Transverse colon (tissue), 4 donors: ENCODE measurements at regions not wholly inside any gene's neighbourhood (a gene's known extent, or its start where the extent isn't known, plus 50 kb on each side); places are given as distances from the start of the nearest gene placed in this dataset.

Source experiments
- DNase-seq: peaks from one replicate; pipeline ENCODE4 v3.0.0-alpha.2; 2019
- H3K27ac ChIP-seq, 4 donors: fragments of 200-600 bp; sonication (generic); 2 replicates each; pipeline ENCODE4 v1.5.1; 2016 to 2018; ENCODE audit warnings: inconsistent platforms in 4 of 4
- H3K27me3 ChIP-seq: fragments of 200-600 bp; sonication (generic); 2 replicates; pipeline ENCODE4 v1.5.1; 2017; ENCODE audit warnings: inconsistent platforms
- H3K36me3 ChIP-seq, 4 donors: fragments of 200-600 bp; sonication (generic); 2 replicates each; pipeline ENCODE4 v1.5.1; 2017 to 2019; ENCODE audit warnings: inconsistent platforms in 4 of 4
- H3K4me1 ChIP-seq, 4 donors: fragments of 200-600 bp; sonication (generic); 2 replicates each; pipeline ENCODE4 v1.5.1; 2017 to 2020; ENCODE audit warnings: inconsistent platforms in 4 of 4
- H3K4me3 ChIP-seq, 4 donors: fragments of 200-600 bp; sonication (generic); 1 replicate in 1 of 4; 2 replicates in 3 of 4; pipeline versions ENCODE4 v1.5.1 to v1.6.1; 2017 to 2019; ENCODE audit warnings: inconsistent platforms in 4 of 4
- H3K9me3 ChIP-seq, 2 donors: fragments of 200-600 bp; sonication (generic); 2 replicates each; pipeline ENCODE4 v1.5.1; 2017 to 2019; ENCODE audit warnings: inconsistent platforms in 2 of 2
- CTCF ChIP-seq, 5 experiments: fragments of 200-600 bp in 3 of 5; fragments of 450-650 bp in 2 of 5; sonication (generic) in 3 of 5; IDR thresholded peaks; 1 replicate in 2 of 5; 2 replicates in 3 of 5; pipeline ENCODE4 v1.5.1; 2016 to 2017; ENCODE audit warnings: antibody characterized with exemption in 5 of 5, inconsistent platforms in 3 of 5, mild to moderate bottlenecking in 2 of 5, moderate library complexity in 1 of 5
- EP300 ChIP-seq: sonication (generic); formaldehyde crosslinking; IDR thresholded peaks from one replicate; pipeline ENCODE4 v1.6.1; 2017; ENCODE audit warnings: antibody characterized with exemption, low read depth
- POLR2A ChIP-seq: fragments of 450-650 bp; IDR thresholded peaks from one replicate; pipeline ENCODE4 v1.6.1; 2016; ENCODE audit warnings: antibody characterized with exemption, mild to moderate bottlenecking, moderate library complexity
- POLR2AphosphoS5 ChIP-seq, 3 donors: sonication (generic); formaldehyde crosslinking; IDR thresholded peaks; one replicate each; pipeline ENCODE4 v1.6.1; 2016; ENCODE audit warnings: antibody characterized with exemption in 3 of 3
- WGBS, 2 donors: methylation state at CpG; one replicate each; pipeline ENCODE4 v1.1.5; 2018; ENCODE audit warnings: low coverage in 1 of 2; 5-methylcytosine and 5-hydroxymethylcytosine counted together
- in situ Hi-C, 4 donors: fragments of 200-750 bp; cut with MboI; loops; one replicate each; pipeline versions ENCODE4 v1.15.0 to v1.15.1; 2017; ENCODE audit warnings: low sequenced_read_pairs in 3 of 4, low pct_ligation_motif_present in 1 of 4, low pct_unique_long_range_greater_than_20kb in 1 of 4
- intact Hi-C: fragments of 100-400 bp; cut with DNase I; formaldehyde crosslinking; loops from one replicate; pipeline ENCODE4 v1.15.1; 2023; ENCODE audit warnings: low total_unique reads

- intact Hi-C loops: no loop called here
- 88% methylated on average over 2 of the region's 2 CpGs; no CpG with 5 or more reads in 1 of the 2 donors for WGBS, 2 donors
- Histone ChIP-seq H3K27me3 (no peaks in the 10 kb centered on the region), H3K4me1 (peaks cover 0 to 8% (median 2%) of the 10 kb centered on the region in 4 donors), H3K36me3 (no peaks in the 10 kb centered on the region), H3K27ac (no peak overlapping the region), H3K4me3 (no peak overlapping the region), H3K9me3 (no peaks in the 10 kb centered on the region)
- no peak for DNase-seq
- in situ Hi-C loops: no loop called here
- TF ChIP-seq EP300 (no peak), POLR2A (no peak), POLR2AphosphoS5 (IDR thresholded peaks at IDR 0.05) (no peak), CTCF (IDR thresholded peaks at IDR 0.05) (no peak)
Observed at GRCh38 chr18:64710105-64710861, 561.4 kb upstream of the LINC00305 start.

- no peak for TF ChIP-seq POLR2AphosphoS5 (IDR thresholded peaks at IDR 0.05)
- Histone ChIP-seq H3K4me3 (no peak overlapping the region), H3K4me1 (no peaks in the 10 kb centered on the region), H3K27me3 (no peaks in the 10 kb centered on the region), H3K27ac (no peak overlapping the region), H3K9me3 (no peaks in the 10 kb centered on the region), H3K36me3 (no peaks in the 10 kb centered on the region)
- in situ Hi-C loops: no loop called here
- no peak for DNase-seq
- intact Hi-C loops: no loop called here
Observed at GRCh38 chr18:64707052-64707451, 558.2 kb upstream of the LINC00305 start.

GRCh38 chr18:64699081-64699480 lies 550.2 kb upstream of the LINC00305 start:
- H3K27me3 ChIP-seq: no peaks in the 10 kb centered on the region
- WGBS, 2 donors: 73 to 80% methylated on average over 2 of the region's 2 CpGs
- in situ Hi-C loops: loop anchor here in 1 of 4 donors (25.0 kb wide), 1 partner anchor 112 kb away; no protein-coding TSS in a partner anchor
- TF ChIP-seq CTCF (IDR thresholded peaks at IDR 0.05) (no peak), EP300 (no peak), POLR2AphosphoS5 (IDR thresholded peaks at IDR 0.05) (no peak), POLR2A (no peak)
- H3K27ac ChIP-seq: no peak overlapping the region
- H3K36me3 ChIP-seq: no peaks in the 10 kb centered on the region
- H3K4me1 ChIP-seq: no peaks in the 10 kb centered on the region
- DNase-seq: no peak
- no peak overlapping the region for H3K4me3 ChIP-seq
- intact Hi-C loops: no loop called here
- H3K9me3 ChIP-seq: no peaks in the 10 kb centered on the region

- H3K4me1 ChIP-seq: no peaks in the 10 kb centered on the region
- no peak for TF ChIP-seq EP300
- no peak for TF ChIP-seq CTCF (IDR thresholded peaks at IDR 0.05)
- no peak for TF ChIP-seq POLR2AphosphoS5 (IDR thresholded peaks at IDR 0.05)
- TF ChIP-seq POLR2A: no peak
- in situ Hi-C loops (loop anchor here in 1 of 4 donors (25.0 kb wide), 1 partner anchor 109 kb away; no protein-coding TSS in a partner anchor), intact Hi-C loops (no loop called here)
- no peaks in the 10 kb centered on the region for H3K27me3 ChIP-seq
- no peaks in the 10 kb centered on the region for H3K36me3 ChIP-seq
- DNase-seq: no peak
- no peak overlapping the region for H3K27ac ChIP-seq
- H3K9me3 ChIP-seq: no peaks in the 10 kb centered on the region
- no peak overlapping the region for H3K4me3 ChIP-seq
- 62 to 70% methylated on average over 6 to 9 of the region's 9 CpGs for WGBS, 2 donors
Observed at GRCh38 chr18:64695851-64696553, 547.1 kb upstream of the LINC00305 start.
